K562 (cell line): ENCODE measurements at regions not wholly inside any gene's neighbourhood (a gene's known extent, or its start where the extent isn't known, plus 50 kb on each side); places are given as distances from the start of the nearest gene placed in this dataset.

Experiments used
- GTF2E2 ChIP-seq: fragments of 200-800 bp; sonication (Bioruptor generic); IDR thresholded peaks from 2 replicates; pipeline ENCODE4 v1.6.1; 2016; ENCODE audit warnings: missing genetic modification characterization, missing compliant biosample characterization
- HSF4 ChIP-seq: fragments of 250-450 bp; sonication (Bioruptor Pico); IDR thresholded peaks from 2 replicates; pipeline ENCODE4 v2.1.2; 2022; ENCODE audit warnings: mild to moderate bottlenecking, moderate library complexity, borderline replicate concordance
- TF ChIP-seq, protein P1 (sequence below): fragments of 200-600 bp; sonication (generic); IDR thresholded peaks from one replicate; pipeline ENCODE4 v1.6.1; 2012; ENCODE audit warnings: mild to moderate bottlenecking, low read depth, low read length, inconsistent platforms

DNA sequence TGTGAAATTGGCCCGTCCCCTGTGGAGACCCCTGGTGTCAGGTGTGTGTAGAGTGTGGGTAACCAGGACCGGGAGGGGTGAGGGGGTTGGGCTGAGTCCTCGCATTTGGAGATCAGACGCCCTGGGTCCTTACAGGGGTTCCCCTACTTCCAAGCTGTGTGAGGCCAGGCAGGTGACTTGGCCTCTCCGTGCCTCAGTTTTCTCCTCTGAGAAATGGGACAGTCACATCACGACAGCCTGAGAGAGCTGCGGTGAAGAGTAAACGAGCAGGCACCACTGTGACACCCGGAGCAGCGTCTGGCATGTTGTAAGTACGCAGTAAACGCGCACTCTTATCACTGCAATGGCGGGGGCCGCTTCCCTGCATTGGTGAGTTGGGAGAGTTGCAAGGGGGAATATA, 152.5 kb upstream of the CIBAR2 start (continued):
- TF ChIP-seq, protein P1, sequence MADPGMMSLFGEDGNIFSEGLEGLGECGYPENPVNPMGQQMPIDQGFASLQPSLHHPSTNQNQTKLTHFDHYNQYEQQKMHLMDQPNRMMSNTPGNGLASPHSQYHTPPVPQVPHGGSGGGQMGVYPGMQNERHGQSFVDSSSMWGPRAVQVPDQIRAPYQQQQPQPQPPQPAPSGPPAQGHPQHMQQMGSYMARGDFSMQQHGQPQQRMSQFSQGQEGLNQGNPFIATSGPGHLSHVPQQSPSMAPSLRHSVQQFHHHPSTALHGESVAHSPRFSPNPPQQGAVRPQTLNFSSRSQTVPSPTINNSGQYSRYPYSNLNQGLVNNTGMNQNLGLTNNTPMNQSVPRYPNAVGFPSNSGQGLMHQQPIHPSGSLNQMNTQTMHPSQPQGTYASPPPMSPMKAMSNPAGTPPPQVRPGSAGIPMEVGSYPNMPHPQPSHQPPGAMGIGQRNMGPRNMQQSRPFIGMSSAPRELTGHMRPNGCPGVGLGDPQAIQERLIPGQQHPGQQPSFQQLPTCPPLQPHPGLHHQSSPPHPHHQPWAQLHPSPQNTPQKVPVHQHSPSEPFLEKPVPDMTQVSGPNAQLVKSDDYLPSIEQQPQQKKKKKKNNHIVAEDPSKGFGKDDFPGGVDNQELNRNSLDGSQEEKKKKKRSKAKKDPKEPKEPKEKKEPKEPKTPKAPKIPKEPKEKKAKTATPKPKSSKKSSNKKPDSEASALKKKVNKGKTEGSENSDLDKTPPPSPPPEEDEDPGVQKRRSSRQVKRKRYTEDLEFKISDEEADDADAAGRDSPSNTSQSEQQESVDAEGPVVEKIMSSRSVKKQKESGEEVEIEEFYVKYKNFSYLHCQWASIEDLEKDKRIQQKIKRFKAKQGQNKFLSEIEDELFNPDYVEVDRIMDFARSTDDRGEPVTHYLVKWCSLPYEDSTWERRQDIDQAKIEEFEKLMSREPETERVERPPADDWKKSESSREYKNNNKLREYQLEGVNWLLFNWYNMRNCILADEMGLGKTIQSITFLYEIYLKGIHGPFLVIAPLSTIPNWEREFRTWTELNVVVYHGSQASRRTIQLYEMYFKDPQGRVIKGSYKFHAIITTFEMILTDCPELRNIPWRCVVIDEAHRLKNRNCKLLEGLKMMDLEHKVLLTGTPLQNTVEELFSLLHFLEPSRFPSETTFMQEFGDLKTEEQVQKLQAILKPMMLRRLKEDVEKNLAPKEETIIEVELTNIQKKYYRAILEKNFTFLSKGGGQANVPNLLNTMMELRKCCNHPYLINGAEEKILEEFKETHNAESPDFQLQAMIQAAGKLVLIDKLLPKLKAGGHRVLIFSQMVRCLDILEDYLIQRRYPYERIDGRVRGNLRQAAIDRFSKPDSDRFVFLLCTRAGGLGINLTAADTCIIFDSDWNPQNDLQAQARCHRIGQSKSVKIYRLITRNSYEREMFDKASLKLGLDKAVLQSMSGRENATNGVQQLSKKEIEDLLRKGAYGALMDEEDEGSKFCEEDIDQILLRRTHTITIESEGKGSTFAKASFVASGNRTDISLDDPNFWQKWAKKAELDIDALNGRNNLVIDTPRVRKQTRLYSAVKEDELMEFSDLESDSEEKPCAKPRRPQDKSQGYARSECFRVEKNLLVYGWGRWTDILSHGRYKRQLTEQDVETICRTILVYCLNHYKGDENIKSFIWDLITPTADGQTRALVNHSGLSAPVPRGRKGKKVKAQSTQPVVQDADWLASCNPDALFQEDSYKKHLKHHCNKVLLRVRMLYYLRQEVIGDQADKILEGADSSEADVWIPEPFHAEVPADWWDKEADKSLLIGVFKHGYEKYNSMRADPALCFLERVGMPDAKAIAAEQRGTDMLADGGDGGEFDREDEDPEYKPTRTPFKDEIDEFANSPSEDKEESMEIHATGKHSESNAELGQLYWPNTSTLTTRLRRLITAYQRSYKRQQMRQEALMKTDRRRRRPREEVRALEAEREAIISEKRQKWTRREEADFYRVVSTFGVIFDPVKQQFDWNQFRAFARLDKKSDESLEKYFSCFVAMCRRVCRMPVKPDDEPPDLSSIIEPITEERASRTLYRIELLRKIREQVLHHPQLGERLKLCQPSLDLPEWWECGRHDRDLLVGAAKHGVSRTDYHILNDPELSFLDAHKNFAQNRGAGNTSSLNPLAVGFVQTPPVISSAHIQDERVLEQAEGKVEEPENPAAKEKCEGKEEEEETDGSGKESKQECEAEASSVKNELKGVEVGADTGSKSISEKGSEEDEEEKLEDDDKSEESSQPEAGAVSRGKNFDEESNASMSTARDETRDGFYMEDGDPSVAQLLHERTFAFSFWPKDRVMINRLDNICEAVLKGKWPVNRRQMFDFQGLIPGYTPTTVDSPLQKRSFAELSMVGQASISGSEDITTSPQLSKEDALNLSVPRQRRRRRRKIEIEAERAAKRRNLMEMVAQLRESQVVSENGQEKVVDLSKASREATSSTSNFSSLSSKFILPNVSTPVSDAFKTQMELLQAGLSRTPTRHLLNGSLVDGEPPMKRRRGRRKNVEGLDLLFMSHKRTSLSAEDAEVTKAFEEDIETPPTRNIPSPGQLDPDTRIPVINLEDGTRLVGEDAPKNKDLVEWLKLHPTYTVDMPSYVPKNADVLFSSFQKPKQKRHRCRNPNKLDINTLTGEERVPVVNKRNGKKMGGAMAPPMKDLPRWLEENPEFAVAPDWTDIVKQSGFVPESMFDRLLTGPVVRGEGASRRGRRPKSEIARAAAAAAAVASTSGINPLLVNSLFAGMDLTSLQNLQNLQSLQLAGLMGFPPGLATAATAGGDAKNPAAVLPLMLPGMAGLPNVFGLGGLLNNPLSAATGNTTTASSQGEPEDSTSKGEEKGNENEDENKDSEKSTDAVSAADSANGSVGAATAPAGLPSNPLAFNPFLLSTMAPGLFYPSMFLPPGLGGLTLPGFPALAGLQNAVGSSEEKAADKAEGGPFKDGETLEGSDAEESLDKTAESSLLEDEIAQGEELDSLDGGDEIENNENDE, result no peak
- TF ChIP-seq GTF2E2 (tag) (no peak), HSF4 (no peak)
